ENCODE measurements at regions not wholly inside any gene's neighbourhood (a gene's known extent, or its start where the extent isn't known, plus 50 kb on each side); places are given as distances from the start of the nearest gene placed in this dataset.

DNA sequence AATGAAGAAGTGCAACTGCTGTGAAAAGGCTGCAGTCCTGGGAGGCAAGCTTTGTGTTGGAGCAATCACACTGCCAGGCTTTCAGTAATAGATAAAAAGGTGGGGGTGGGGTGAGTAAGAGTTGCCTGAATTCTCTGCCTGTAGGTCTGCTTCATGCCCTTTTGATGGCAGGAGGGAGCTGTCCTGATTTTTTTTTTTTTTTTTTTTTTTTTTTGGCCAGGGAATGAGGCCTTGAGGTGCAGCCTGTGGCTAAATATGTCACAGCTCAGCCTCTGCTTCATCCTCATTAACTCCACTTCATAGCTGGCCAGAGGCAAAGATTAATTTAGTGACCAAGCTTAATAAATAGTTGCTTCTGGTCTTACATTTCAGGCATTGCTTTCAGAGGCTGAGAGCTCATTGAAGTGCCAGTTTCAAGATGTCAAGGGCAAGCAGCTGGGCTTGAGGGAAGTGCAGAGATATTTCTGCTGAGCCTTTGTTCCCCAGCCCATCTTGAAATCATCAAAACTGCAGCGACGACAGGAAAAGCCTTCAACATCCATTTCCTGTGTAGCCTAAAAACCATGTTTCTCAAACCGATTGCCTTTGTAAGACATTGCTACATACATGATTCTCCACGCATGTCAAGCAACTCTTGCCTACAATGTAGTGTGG is 134.7 kb downstream of the MACIR start:
- TF ChIP-seq, protein P1, sequence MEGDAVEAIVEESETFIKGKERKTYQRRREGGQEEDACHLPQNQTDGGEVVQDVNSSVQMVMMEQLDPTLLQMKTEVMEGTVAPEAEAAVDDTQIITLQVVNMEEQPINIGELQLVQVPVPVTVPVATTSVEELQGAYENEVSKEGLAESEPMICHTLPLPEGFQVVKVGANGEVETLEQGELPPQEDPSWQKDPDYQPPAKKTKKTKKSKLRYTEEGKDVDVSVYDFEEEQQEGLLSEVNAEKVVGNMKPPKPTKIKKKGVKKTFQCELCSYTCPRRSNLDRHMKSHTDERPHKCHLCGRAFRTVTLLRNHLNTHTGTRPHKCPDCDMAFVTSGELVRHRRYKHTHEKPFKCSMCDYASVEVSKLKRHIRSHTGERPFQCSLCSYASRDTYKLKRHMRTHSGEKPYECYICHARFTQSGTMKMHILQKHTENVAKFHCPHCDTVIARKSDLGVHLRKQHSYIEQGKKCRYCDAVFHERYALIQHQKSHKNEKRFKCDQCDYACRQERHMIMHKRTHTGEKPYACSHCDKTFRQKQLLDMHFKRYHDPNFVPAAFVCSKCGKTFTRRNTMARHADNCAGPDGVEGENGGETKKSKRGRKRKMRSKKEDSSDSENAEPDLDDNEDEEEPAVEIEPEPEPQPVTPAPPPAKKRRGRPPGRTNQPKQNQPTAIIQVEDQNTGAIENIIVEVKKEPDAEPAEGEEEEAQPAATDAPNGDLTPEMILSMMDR (IDR thresholded peaks at IDR 0.05; ENCODE audit: control extremely low read depth in 1 of 3, insufficient read depth in 1 of 3, low read depth in 1 of 3, low read length in 3 of 3) = peak in 2 of 3 experiments; percentile 34 to 44; a peak in 3 of 4 replicates
- TF ChIP-seq, protein P2, sequence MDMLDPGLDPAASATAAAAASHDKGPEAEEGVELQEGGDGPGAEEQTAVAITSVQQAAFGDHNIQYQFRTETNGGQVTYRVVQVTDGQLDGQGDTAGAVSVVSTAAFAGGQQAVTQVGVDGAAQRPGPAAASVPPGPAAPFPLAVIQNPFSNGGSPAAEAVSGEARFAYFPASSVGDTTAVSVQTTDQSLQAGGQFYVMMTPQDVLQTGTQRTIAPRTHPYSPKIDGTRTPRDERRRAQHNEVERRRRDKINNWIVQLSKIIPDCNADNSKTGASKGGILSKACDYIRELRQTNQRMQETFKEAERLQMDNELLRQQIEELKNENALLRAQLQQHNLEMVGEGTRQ (IDR thresholded peaks at IDR 0.05; ENCODE audit: low read length) = no peak
- TF ChIP-seq EP300 (IDR thresholded peaks at IDR 0.05; ENCODE audit: borderline replicate concordance in 1 of 2, low read depth in 2 of 2, low read length in 2 of 2) = no peak
- no peak for TF ChIP-seq GABPA (IDR thresholded peaks at IDR 0.05; ENCODE audit: borderline replicate concordance, insufficient read depth, low read length)
- TF ChIP-seq ZNF274 (IDR thresholded peaks at IDR 0.05; ENCODE audit: borderline replicate concordance, extremely low read depth, low read length) = no peak
- TF ChIP-seq, protein P3, sequence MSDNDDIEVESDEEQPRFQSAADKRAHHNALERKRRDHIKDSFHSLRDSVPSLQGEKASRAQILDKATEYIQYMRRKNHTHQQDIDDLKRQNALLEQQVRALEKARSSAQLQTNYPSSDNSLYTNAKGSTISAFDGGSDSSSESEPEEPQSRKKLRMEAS (IDR thresholded peaks at IDR 0.05) = no peak
- TF ChIP-seq EGR1 (IDR thresholded peaks at IDR 0.05; ENCODE audit: borderline replicate concordance, low read depth, low read length) = no peak
- TF ChIP-seq RXRA (IDR thresholded peaks at IDR 0.05; ENCODE audit: insufficient read depth, low read depth, low read length) = no peak
